G401 (cell line): ENCODE measurements at regions not wholly inside any gene's neighbourhood (a gene's known extent, or its start where the extent isn't known, plus 50 kb on each side); places are given as distances from the start of the nearest gene placed in this dataset.
A peak's percentile ranks its signal among the peaks of the same experiment; 100 is the strongest.

Source experiments
- DNase-seq: peaks from one replicate; pipeline ENCODE4 v3.0.0-alpha.2; 2015; ENCODE audit warnings: low spot score
- in situ Hi-C: cut with HindIII; loops from 2 replicates; pipeline ENCODE4 v1.10.0; 2016; ENCODE audit warnings: low sequenced_read_pairs, mixed read lengths

DNA sequence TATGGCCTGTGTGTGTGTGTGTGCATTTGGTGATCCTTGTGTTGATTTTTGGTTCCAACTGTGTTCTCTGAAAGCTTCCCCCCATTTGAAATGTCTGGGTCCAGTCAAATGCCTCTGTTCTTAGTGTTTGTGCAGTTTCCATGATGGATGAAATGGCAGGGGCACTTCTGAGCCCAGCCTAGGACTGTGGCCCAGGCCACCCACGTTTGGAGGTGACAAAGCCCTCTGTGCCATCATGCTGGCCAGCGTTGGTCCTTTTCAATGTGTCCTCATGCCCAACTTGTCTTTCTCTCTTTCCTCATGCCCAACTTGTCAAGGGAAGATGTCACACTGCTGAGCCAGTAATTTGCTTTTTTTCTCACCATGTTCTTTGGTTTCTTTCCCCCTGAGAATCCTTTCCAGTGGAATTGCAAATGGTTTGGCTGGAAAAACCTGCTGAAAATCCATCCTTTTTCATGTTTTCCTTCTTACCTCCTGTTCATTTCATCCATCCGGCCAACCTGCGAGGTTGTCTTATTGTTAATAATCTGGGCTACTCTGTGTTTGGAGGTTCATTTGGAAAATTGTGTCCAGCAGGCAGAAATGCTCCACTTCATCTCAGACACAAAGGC, 113.7 kb upstream of the NAV2 start:
- in situ Hi-C loops, result no loop called here

DNA sequence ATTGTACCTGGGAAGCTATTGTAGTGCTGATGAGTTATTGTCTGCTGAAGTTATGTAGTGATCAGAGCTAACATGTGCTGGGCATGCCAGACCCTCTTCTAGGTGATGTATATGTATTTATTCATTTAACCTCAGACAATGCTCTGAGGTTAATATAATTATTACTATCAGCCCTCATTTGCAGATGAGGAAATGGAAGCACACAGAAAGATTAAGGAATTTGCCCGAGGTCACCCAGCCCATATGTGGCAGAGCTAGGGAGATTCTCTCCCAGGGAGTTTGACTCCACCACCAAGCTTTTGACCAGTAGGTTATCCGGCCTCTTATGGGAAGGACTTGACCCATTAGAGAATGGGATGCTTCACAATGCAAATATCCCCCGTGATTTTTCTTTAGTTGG, 114.2 kb upstream of the NAV2 start:
- DNase-seq, result no peak
- in situ Hi-C loops, result no loop called here

More for the DNA sequence above, 113.7 kb upstream of the NAV2 start:
- no peak for DNase-seq

DNA sequence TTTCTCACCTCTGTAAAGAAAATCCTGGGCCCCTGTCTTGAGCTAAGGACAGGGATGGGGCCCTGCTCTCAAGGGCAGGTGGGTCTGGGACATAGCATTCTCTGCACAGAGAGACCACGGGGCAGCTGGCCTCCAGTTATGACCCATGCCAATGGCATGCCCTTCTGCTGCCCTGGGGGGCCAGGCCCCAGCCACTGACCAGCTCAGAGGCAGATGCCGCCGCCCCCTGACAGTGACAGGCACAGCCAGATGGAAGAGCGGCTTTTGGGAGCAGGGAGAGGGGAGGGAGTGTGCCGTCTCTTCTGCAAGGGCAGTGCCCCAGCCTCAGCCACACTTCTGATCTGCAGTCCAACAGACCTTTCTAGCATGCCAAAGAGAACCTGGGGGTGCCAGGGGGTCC, 114.8 kb upstream of the NAV2 start:
- no peak for DNase-seq
- in situ Hi-C loops, result no loop called here

DNA sequence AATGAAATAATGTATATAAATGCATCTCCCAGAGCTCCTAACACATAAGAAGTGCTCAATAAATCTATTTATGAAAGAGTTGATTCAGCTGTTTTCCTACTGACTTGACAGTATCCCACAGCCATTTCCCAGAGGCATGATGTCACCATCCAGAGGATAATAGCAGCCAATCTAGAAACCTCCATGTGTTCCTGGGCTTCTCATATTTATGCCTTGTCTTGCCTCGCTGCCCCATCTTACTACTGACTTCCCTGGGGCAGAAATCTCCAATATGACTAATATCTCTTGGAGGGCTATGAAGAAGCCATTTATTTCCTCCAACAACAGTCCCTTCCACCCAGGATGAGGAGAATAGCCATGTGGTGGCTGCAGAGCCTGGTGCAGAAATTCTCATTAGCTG, 115.4 kb upstream of the NAV2 start:
- in situ Hi-C loops, result no loop called here
- DNase-seq, result no peak

DNA sequence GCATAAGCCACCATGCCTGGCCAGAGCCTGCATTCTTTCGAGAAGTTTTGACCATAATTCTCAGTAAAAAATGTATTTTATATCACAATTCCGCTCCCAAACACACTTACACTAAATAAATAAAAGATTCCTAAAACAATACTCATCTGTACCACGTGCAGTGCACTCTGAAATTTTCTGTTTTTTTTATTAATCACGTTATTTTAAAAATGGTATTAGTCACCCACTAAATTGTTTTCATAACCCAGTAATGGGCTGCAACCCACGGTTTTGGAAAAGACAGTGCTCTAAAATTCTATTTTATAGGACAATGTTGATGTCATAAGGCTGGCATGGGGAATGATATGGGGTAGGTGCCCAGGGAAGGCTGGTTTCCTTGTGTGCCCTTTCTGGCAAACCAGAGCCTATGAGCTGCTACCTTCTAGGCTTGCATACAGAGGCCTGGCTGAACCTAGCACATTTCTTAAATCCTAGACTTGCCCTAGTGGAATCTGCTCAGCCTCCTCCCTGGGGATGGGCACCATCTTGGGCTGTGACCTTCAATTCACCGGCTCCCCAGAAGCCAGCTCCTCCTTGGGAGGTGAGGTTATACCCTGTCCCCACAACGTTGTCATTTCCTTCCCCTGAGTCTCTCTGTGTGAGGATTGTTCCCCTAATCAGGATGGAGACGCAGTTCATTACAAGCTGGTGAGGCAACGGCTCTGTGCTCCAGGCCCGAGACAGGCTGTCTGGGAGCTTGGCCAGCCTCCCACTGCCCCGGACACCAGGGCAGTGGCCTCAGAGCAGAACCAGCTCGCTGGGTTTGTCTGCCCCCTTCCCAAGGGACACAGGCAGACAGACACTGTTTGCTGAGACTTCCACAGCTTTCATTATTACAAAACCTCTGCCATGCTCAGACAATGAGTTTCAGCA, 116.5 kb upstream of the NAV2 start:
- in situ Hi-C loops, result no loop called here
- DNase-seq, result no peak

DNA sequence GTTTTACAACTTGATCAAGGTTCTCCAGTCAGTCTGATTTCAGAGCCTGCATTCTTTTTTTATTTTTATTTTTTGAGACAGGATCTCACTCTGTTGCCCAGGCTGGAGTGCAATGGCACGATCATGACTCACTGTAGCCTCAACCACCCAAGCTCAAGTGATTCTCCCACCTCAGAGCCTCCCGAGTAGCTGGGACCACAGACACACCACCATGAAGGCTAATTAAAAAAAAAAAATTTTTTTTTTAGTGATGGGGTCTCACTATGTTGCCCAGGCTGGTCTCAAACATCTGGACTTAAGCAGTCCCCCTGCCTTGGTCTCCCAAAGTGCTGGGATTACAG, 117.2 kb upstream of the NAV2 start:
- DNase-seq, result no peak
- in situ Hi-C loops, result no loop called here

DNA sequence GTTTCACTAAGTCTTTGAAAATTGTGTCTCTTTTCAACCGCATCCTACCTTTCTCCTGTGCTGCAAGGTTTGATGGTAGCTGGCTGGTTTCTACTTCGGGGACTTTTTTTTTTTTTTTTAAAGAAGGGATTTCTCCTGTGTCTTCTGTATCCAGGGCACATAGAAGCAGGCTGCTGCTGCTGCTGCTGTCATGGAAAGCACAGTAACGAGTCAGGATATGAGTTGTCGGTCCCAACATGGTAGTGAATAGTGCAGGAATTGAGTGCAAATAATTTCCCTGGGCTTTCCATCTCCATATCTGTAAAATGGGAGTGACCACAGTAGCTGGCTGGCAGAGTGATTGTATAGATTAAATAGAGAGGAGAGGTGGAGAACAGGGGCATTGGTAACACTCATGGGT, 118.3 kb upstream of the NAV2 start:
- DNase-seq, result no peak
- in situ Hi-C loops, result no loop called here

DNA sequence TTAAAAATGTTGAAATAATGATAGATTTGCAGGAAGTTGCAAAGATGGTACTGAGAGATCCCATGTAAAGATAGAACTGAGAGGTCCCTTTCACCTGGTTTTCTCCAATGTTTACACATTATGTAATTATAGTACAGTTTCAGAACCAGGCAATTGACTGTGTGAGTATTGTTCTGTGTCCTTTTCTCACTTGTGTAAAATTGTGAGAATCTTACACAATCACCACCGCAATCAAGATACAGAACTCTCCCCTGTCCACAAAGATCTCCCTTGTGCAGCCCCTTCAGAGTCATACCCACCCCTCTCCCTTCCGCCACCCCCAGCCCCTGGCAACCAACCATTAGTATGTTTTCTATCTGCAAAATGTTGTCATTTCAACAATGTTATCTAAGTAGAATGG, 119.8 kb upstream of the NAV2 start:
- no peak for DNase-seq
- in situ Hi-C loops, result no loop called here

DNA sequence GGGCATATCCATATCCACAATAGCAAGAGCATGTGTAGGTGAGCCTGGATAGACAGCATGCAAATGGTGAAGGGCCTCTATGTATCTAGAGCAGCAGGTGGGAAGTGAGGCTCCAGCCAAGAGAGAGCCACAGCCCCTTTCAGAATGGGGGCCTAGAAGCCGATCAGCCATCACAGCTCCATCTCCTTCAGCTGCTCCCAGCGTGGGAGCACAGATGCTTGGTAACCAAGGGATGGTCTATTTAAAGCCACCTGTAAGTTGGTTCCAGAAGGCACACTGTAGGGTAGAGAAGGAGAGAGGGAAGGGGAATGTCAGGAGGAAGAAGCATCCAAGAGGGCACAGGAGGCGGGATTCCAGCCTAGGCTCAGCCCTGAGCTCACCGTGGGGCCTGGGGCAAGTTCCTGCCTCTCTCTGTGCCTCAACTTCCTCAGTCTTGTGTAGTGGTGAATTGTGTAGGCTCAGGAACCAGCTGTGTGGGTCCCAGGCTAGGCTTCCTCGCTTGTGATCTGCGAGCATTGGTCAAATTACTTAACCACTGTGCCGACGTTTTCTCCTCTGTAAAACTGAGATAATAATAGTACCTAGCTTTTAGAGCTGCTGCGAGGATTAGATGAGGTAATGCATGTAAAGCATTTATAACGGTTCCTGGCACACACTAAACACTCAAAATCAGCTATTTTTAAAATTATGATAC, 122.9 kb upstream of the NAV2 start:
- no peak for DNase-seq
- in situ Hi-C loops, result no loop called here

DNA sequence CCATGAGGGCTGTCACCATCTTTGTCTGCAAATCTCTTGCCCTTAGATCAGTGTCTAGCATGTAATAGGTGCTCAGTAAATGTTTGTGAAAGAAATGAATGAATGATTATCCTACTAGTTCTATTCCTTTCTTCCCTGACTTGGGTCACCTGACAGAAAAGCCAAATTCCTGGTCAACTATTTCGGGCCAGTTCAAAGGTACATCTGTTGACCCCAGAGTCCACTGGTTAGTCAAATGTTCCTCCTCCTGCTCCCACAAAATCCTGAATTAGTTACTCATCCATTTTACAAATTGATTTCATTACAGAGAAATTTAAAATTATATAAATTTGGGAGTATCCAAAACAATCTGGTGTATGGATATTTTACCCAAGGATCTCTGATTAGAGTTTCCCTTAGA, 124.7 kb upstream of the NAV2 start:
- in situ Hi-C loops, result no loop called here
- no peak for DNase-seq

DNA sequence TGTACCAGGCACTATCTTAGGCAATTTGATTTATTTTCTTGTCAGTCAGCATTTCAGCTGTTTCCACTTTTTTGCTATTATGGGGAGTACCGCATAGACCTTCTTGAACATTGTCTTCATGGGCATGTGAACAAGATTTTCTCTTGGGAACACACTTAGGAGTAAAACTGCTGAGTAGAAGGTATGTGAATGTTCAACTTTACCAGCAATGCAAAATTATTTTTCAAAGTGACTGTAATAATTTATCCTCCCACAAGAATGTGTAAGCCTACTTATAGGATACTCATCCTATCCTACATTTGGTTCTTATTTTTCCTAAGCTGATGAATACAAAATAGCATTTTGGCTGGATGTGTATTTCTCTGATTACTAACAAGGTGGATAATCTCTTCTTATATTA, 132.0 kb upstream of the NAV2 start:
- in situ Hi-C loops, result no loop called here

DNA sequence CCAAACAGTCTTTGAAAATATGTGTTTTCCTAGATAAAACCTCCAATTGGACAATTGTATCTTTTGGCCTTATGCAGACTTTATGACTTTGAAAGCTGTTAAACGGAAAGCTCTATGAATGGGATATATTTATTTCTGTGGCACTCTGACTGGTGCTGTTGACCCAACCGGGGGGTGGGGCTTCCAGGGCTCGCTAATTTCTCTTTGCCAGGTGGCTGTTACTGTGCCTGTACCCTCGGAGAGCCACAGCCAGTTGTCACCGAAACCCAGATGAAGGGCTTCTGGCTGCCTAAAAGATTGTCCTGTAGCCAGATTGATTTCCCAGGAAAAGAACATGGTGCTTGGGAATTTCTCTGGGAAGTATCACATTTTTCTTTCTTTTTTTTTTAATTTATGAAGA, 132.7 kb upstream of the NAV2 start:
- DNase-seq, result no peak
- in situ Hi-C loops, result no loop called here

More for the DNA sequence above, 132.0 kb upstream of the NAV2 start:
- DNase-seq, result no peak

DNA sequence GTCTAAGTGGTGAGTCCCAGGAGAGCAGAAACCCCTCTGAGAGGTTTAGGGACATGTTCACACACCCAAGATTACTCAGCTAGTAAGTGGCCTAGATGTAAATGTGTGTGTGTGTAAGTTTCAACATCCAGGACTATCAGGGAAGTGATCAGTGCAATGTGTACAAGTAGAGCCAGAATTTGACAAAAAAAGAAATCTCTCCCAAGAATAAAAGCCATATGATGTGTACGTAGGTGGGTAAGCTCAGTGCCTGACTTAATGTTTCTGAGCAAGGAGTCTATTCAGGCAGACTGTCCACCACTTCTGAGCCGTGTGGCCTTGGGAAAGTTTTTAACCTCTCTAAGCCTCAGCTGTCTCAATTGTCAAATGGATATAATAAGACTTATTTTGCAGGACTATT, 133.8 kb upstream of the NAV2 start:
- DNase-seq, result no peak
- in situ Hi-C loops, result no loop called here

DNA sequence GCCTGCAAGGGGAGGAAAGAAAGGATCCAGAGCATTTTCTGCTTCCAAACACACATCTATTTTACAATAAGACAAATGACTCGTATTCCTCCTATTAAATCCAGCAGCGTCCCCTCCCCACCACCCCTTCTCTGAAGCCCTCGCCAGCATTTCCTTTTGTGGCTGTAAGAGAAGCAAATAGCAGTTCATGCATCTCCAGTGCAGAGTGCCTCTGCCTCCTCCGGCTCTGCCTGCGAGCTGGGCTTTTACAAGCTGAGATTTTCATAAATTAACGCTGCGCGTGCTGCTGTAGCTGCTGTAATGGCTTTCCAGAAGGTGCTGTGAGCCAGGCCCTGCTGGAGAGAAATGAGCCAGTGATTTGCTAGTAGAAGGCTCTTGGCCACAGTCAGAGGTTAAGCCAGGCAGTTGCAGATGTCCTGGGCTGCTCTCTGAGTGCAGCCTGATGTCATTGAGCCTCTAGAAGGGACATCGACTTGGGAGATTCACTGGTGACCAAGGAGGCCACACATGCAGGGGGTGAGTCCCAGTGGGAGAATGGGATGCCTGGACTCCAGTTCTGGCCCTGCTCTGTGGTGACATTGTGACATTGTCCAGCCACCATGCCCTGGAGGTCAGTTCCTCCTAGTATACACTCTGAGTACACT, 134.5 kb upstream of the NAV2 start:
- in situ Hi-C loops, result no loop called here
- DNase-seq, result peak; percentile 76

DNA sequence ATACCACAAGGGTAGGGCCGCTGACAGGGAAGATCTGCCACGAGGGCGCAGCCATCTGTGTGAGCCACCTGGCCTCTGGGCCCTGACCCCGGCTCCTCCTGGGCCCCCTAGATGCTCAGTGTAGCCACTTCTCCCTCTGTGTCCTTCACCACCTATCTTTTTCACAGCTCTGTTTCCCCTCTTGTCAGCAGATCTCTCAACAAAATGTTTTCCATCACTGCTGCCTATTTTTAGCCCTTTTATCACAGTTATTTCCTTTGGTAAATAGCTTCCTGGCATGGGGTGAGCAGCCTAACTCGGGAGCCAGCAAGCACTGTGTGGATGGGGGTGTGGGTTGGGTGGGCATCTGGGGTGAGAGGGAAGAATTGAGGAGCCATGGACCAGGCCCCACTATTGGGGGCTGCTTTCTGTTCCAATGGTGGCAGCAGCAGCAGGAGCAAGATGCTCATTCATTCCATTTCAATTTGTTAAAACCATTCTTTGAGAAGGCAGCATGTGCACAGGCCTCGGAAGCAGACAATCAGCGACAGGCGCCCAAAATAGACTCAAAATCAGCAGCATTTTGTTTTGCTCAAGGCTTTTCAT, 135.2 kb upstream of the NAV2 start:
- in situ Hi-C loops, result no loop called here
- peak; percentile 76 for DNase-seq

DNA sequence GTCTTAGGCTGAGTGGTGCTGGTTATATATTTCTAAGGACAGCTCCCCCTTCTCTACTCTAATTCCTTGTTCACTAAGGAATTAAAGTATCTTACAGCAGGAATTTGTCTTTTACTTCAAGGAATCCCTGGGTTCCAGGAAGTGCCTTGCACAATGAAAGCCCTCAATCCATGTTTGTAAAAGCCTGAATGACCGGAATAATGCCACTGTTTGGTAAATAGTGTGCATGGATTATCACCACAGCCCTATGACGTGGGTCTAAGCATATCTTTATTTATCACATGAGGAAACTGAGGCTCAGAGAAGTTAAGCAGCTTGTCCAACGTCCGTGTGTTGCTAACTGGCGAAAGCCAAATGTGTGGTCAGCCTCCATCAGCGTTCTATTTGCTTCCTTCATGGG, 135.7 kb upstream of the NAV2 start:
- no peak for DNase-seq
- in situ Hi-C loops, result no loop called here

DNA sequence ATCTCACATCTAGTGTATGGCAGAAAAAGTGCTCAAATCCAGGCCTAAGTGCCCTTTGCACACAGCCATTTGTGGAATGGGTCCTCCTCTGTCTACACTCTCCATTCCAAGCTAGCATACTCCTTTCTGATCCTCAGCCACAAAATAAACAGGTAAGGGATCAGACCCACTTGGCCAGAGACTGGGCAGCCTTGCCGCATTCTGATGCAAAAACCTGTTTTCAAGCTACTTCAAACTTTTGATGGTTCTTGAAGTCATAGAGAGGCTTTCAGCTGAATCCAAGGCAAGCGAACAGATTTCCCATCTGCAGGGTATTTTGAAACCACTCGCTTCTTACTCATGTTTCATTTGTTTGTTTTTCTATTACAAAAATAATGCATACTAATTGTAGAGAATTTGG, 136.6 kb upstream of the NAV2 start:
- DNase-seq, result no peak
- in situ Hi-C loops, result no loop called here

DNA sequence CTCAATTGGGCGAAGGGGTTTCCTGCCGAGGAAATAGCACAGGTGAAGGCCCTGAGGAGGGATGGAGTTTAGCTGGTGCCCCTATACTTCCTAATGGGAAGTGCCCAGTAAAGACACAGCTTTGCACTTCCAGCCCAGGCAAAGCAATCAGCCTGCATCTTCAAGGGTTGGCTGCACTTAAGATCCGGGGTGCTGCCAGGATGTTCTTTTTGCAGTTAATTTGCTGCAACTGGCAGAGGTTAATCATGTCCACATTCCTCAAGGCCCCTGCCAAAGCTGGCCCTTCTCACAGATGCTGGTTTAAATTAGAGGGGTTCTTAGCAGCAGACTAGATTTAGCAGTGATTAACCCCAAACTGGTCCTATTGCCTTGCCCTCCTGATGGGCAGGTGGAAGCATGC, 137.7 kb upstream of the NAV2 start:
- in situ Hi-C loops, result no loop called here
- no peak for DNase-seq

DNA sequence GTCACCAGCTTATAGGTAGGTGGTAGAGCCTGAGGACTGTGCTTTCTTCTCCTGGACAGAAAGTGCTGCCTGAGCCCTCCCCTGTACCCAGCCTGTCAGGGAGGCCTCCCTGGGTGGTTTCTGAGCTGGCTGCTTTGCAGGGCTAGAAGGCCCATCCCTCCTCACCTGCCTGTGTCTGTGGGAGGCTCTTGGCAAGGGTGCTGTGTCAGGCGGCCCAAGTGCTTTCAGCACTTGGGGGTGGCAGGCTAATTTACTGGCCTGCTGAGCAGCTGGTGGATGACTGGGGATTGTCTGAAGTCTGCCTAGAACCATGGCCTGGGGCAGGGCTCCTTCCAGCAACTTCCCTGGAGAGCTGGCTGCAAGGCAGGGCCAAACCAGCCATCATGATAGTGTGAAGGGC, 139.0 kb upstream of the NAV2 start:
- in situ Hi-C loops, result no loop called here
- no peak for DNase-seq

DNA sequence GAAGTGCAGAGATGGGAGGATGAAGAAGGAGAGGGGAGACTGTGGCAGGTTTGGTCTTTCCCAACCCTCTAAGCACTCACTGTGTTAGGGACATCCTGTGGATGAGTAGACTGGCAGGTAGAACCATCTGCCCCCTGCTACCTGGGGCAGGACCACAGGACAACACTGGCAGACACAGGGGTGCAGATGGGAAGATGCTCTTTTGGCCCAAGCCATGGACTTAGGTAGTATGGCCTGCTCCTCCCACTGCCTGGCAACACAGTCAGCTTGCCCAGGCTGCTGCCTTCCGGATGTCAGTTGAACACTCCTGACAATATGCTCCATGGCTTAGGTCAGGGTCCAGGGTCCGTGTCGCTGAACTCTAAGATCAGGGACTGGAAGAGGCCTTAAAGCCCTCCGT, 140.7 kb upstream of the NAV2 start:
- peak; percentile 85 for DNase-seq
- in situ Hi-C loops, result no loop called here
